HEK293 (cell line): ENCODE measurements at regions not wholly inside any gene's neighbourhood (a gene's known extent, or its start where the extent isn't known, plus 50 kb on each side); places are given as distances from the start of the nearest gene placed in this dataset.

ENCODE experiments used
- CTCF ChIA-PET: fragments of 350-600 bp; formaldehyde crosslinking; extraction: SDS; loops from one replicate; lab custom pipeline; 2021; ENCODE audit warnings: antibody characterized with exemption; lab: Yijun Ruan, JAX
- POLR2A ChIA-PET: fragments of 300-600 bp; formaldehyde crosslinking; extraction: SDS; loops from one replicate; lab custom pipeline; 2020; ENCODE audit warnings: antibody characterized with exemption, inconsistent platforms; lab: Yijun Ruan, JAX
- H3K27ac ChIP-seq: fragments of 200-500 bp; sonication (Bioruptor generic); 2 replicates; pipeline ENCODE4 v1.5.1; 2014; ENCODE audit warnings: low read depth, low read length, control low read depth, inconsistent platforms; ENCODE audit errors: extremely low read depth
- H3K36me3 ChIP-seq, 2 experiments: fragments of 200-500 bp in 1 of 2; sonication (Bioruptor generic) in 1 of 2; 1 replicate in 1 of 2; 2 replicates in 1 of 2; pipeline ENCODE4 v1.5.1; 2014 to 2017; ENCODE audit warnings: inconsistent platforms in 2 of 2, low read length in 2 of 2; ENCODE audit not compliant: control insufficient read depth in 2 of 2, insufficient read depth in 1 of 2
- H3K4me1 ChIP-seq: fragments of 200-500 bp; sonication (Bioruptor generic); 2 replicates; pipeline ENCODE4 v1.5.1; 2014; ENCODE audit warnings: mild to moderate bottlenecking, low read length, inconsistent platforms; ENCODE audit not compliant: control insufficient read depth, insufficient read depth
- H3K4me3 ChIP-seq: 2 replicates; pipeline ENCODE4 v1.5.1; 2011; ENCODE audit warnings: low read depth, mild to moderate bottlenecking, control low read depth, low read length, moderate library complexity
- H3K9me3 ChIP-seq: fragments of 200-500 bp; sonication (Bioruptor generic); 2 replicates; pipeline ENCODE4 v1.5.1; 2014; ENCODE audit warnings: low read depth, low read length, inconsistent platforms; ENCODE audit not compliant: control insufficient read depth, insufficient read depth
- MEIS1 ChIP-seq: sonication (generic); formaldehyde crosslinking; IDR thresholded peaks from 2 replicates; pipeline ENCODE4 v1.8.1; 2022; ENCODE audit warnings: missing genetic modification reagents, mild to moderate bottlenecking, borderline replicate concordance
- SCRT1 ChIP-seq: fragments of 450-650 bp; formaldehyde crosslinking; IDR thresholded peaks from 2 replicates; pipeline ENCODE4 v1.5.1; 2016; ENCODE audit warnings: missing biosample characterization, missing genetic modification characterization, borderline replicate concordance
- TRIM28 ChIP-seq: IDR thresholded peaks from 2 replicates; pipeline ENCODE4 v1.6.1; 2011; ENCODE audit warnings: low read length, control low read depth, borderline replicate concordance
- ZNF112 ChIP-seq: fragments of 450-650 bp; formaldehyde crosslinking; IDR thresholded peaks from 2 replicates; pipeline ENCODE4 v1.5.0; 2017; ENCODE audit warnings: missing biosample characterization, missing genetic modification characterization
- ZNF2 ChIP-seq: fragments of 450-650 bp; formaldehyde crosslinking; IDR thresholded peaks from 2 replicates; pipeline ENCODE4 v1.5.1; 2016; ENCODE audit warnings: missing biosample characterization, missing genetic modification characterization
- ZNF211 ChIP-seq: fragments of 450-650 bp; formaldehyde crosslinking; IDR thresholded peaks from 2 replicates; pipeline ENCODE4 v1.5.1; 2016; ENCODE audit warnings: low read depth, missing biosample characterization, missing genetic modification characterization
- ZNF24 ChIP-seq: fragments of 450-650 bp; formaldehyde crosslinking; IDR thresholded peaks from 2 replicates; pipeline ENCODE4 v1.5.1; 2016; ENCODE audit warnings: missing biosample characterization, missing genetic modification characterization
- ZNF302 ChIP-seq: fragments of 450-650 bp; formaldehyde crosslinking; IDR thresholded peaks from 2 replicates; pipeline ENCODE4 v1.5.1; 2016; ENCODE audit warnings: missing biosample characterization, missing genetic modification characterization, low read depth
- ZNF324 ChIP-seq: fragments of 450-650 bp; formaldehyde crosslinking; IDR thresholded peaks from 2 replicates; pipeline ENCODE4 v1.5.1; 2016; ENCODE audit warnings: missing biosample characterization, missing genetic modification characterization
- ZNF394 ChIP-seq: fragments of 450-650 bp; formaldehyde crosslinking; IDR thresholded peaks from 2 replicates; pipeline ENCODE4 v1.5.1; 2016; ENCODE audit warnings: missing biosample characterization, missing genetic modification characterization, mild to moderate bottlenecking, moderate library complexity, borderline replicate concordance
- ZNF426 ChIP-seq: fragments of 450-650 bp; formaldehyde crosslinking; IDR thresholded peaks from 2 replicates; pipeline ENCODE4 v1.5.1; 2017; ENCODE audit warnings: missing biosample characterization, missing genetic modification characterization, mild to moderate bottlenecking, inconsistent platforms, moderate library complexity
- ZNF501 ChIP-seq: fragments of 450-650 bp; formaldehyde crosslinking; IDR thresholded peaks from 2 replicates; pipeline ENCODE4 v1.5.1; 2016; ENCODE audit warnings: missing biosample characterization, missing genetic modification characterization
- ZNF510 ChIP-seq: fragments of 450-650 bp; formaldehyde crosslinking; IDR thresholded peaks from 2 replicates; pipeline ENCODE4 v1.5.1; 2018; ENCODE audit warnings: mild to moderate bottlenecking, missing genetic modification characterization, missing biosample characterization; ENCODE audit not compliant: insufficient replicate concordance
- ZNF529 ChIP-seq: fragments of 450-650 bp; formaldehyde crosslinking; IDR thresholded peaks from 2 replicates; pipeline ENCODE4 v1.5.1; 2017; ENCODE audit warnings: missing genetic modification characterization, missing biosample characterization; ENCODE audit not compliant: insufficient replicate concordance
- ZNF549 ChIP-seq: fragments of 450-650 bp; IDR thresholded peaks from 2 replicates; pipeline ENCODE4 v1.5.1; 2018; ENCODE audit warnings: missing biosample characterization, missing genetic modification characterization, mild to moderate bottlenecking, inconsistent platforms, moderate library complexity
- ZNF558 ChIP-seq: fragments of 450-650 bp; formaldehyde crosslinking; IDR thresholded peaks from 2 replicates; pipeline ENCODE4 v1.5.1; 2016; ENCODE audit warnings: missing biosample characterization, missing genetic modification characterization
- ZNF626 ChIP-seq: fragments of 450-650 bp; sonication (Bioruptor Pico); formaldehyde crosslinking; IDR thresholded peaks from 2 replicates; pipeline ENCODE4 v1.5.1; 2018; ENCODE audit warnings: missing biosample characterization, missing genetic modification characterization, inconsistent platforms
- ZNF629 ChIP-seq: fragments of 450-650 bp; formaldehyde crosslinking; IDR thresholded peaks from 2 replicates; pipeline ENCODE4 v1.5.1; 2017; ENCODE audit warnings: missing biosample characterization, missing genetic modification characterization
- ZNF76 ChIP-seq: fragments of 450-650 bp; formaldehyde crosslinking; IDR thresholded peaks from 2 replicates; pipeline ENCODE4; 2016; ENCODE audit warnings: low read depth, missing biosample characterization, missing genetic modification characterization, borderline replicate concordance
- ZNF791 ChIP-seq: fragments of 450-650 bp; formaldehyde crosslinking; IDR thresholded peaks from 2 replicates; pipeline ENCODE4 v1.5.1; 2016; ENCODE audit warnings: missing biosample characterization, missing genetic modification characterization
- ZSCAN23 ChIP-seq: fragments of 450-650 bp; formaldehyde crosslinking; IDR thresholded peaks from 2 replicates; pipeline ENCODE4 v1.5.1; 2016; ENCODE audit warnings: missing biosample characterization, missing genetic modification characterization
- TF ChIP-seq, protein P1 (sequence below): fragments of 450-650 bp; formaldehyde crosslinking; IDR thresholded peaks from 2 replicates; pipeline ENCODE4 v1.5.1; 2016; ENCODE audit warnings: missing biosample characterization, missing genetic modification characterization, low read depth
- TF ChIP-seq, protein P2 (sequence below): fragments of 450-650 bp; formaldehyde crosslinking; IDR thresholded peaks from 2 replicates; pipeline ENCODE4 v1.5.1; 2016; ENCODE audit warnings: missing biosample characterization, missing genetic modification characterization
- TF ChIP-seq, protein P3 (sequence below): fragments of 450-650 bp; formaldehyde crosslinking; conservative IDR thresholded peaks from 2 replicates; pipeline ENCODE4 v1.5.1; 2016; ENCODE audit warnings: low read depth, missing biosample characterization, missing genetic modification characterization
- TF ChIP-seq, protein P4 (sequence below): fragments of 450-650 bp; formaldehyde crosslinking; IDR thresholded peaks from 2 replicates; pipeline ENCODE4 v1.5.1; 2016; ENCODE audit warnings: missing biosample characterization, missing genetic modification characterization

DNA sequence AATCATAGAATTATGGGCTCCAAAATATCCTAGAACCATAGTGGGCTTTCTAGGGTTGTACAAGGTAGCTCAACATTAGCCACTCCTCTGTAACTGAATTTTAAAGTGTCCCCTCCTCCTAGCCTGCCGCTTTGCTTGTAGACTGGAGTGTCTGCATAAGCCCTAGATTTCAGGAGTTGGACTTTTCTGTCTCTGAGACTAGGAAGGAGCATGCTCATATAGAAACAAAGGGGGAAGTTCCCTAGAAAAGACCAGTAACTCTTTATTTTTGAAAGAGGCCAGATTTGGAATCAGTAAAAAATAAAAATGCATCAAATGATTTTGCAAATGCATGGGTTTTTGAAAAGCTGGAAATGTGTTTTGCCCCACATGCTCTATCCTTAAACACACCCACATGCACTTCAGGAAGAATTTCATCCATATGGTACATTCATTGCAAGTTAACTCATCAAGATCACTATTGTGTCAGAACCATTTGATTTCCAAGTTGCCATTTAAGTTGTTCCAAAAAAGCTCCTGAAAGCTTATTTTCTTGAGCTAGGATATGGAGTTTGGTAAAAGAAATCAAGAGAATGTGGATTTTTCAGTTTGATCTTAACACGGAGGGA is 121.0 kb upstream of the NR3C1 start:
- Histone ChIP-seq H3K9me3 (no peaks in the 10 kb centered on the region), H3K36me3 (no peaks in the 10 kb centered on the region), H3K4me3 (no peak overlapping the region), H3K27ac (no peak overlapping the region), H3K4me1 (no peaks in the 10 kb centered on the region)
- POLR2A ChIA-PET = no interaction called here
- CTCF ChIA-PET = no interaction called here
- TF ChIP-seq ZNF501 (no peak), ZNF558 (tag by site-specific recombination) (no peak), ZSCAN23 (tag by site-specific recombination) (no peak), ZNF76 (tag by site-specific recombination) (no peak), ZNF629 (tag by site-specific recombination) (no peak), ZNF24 (no peak), ZNF791 (no peak), ZNF529 (tag by site-specific recombination) (no peak), ZNF324 (tag by site-specific recombination) (no peak), MEIS1 (CRISPR knock-in tag) (no peak), ZNF112 (no peak), ZNF302 (tag by site-specific recombination) (no peak), TRIM28 (no peak), ZNF626 (tag by site-specific recombination) (no peak), ZNF211 (tag by site-specific recombination) (no peak)
- TF ChIP-seq, protein P1, sequence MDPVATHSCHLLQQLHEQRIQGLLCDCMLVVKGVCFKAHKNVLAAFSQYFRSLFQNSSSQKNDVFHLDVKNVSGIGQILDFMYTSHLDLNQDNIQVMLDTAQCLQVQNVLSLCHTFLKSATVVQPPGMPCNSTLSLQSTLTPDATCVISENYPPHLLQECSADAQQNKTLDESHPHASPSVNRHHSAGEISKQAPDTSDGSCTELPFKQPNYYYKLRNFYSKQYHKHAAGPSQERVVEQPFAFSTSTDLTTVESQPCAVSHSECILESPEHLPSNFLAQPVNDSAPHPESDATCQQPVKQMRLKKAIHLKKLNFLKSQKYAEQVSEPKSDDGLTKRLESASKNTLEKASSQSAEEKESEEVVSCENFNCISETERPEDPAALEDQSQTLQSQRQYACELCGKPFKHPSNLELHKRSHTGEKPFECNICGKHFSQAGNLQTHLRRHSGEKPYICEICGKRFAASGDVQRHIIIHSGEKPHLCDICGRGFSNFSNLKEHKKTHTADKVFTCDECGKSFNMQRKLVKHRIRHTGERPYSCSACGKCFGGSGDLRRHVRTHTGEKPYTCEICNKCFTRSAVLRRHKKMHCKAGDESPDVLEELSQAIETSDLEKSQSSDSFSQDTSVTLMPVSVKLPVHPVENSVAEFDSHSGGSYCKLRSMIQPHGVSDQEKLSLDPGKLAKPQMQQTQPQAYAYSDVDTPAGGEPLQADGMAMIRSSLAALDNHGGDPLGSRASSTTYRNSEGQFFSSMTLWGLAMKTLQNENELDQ (tag by site-specific recombination) = no peak
- TF ChIP-seq, protein P2, sequence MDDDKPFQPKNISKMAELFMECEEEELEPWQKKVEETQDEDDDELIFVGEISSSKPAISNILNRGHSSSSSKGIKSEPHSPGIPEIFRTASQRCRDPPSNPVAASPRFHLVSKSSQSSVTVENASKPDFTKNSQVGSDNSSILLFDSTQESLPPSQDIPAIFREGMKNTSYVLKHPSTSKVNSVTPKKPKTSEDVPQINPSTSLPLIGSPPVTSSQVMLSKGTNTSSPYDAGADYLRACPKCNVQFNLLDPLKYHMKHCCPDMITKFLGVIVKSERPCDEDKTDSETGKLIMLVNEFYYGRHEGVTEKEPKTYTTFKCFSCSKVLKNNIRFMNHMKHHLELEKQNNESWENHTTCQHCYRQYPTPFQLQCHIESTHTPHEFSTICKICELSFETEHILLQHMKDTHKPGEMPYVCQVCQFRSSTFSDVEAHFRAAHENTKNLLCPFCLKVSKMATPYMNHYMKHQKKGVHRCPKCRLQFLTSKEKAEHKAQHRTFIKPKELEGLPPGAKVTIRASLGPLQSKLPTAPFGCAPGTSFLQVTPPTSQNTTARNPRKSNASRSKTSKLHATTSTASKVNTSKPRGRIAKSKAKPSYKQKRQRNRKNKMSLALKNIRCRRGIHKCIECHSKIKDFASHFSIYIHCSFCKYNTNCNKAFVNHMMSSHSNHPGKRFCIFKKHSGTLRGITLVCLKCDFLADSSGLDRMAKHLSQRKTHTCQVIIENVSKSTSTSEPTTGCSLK (tag by site-specific recombination) = no peak

DNA sequence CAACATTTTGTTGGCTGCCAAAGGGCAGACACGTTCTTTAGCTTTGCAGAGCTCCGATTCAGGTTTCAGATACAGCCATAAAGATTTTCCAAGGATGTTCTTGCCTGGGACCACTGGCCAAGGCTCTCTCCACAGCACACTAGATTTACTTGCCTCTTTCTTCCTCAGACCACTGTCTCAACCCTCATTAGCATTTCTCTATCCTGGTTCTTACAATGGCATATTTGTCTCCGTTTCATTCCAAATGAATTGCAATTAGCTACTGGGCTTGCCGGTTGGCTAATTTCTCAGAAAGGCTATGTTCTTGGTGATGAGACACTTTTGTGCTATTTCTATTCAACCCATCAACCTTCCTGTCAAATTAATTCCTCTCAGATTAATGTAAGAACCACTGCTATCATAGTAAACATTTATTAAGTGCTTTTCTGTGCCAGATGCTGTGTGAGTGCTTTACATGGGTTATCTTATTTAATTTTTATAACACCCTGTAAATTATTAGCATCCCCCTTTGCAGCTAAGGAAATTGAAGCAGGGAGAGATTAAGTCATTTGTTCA is 118.4 kb upstream of the NR3C1 start:
- CTCF ChIA-PET = no interaction called here
- POLR2A ChIA-PET = no interaction called here
- TF ChIP-seq ZNF510 (tag by site-specific recombination) = no peak
- TF ChIP-seq ZNF2 (tag by site-specific recombination) = no peak
- TF ChIP-seq ZNF394 (tag by site-specific recombination) = no peak
- TF ChIP-seq, protein P3, sequence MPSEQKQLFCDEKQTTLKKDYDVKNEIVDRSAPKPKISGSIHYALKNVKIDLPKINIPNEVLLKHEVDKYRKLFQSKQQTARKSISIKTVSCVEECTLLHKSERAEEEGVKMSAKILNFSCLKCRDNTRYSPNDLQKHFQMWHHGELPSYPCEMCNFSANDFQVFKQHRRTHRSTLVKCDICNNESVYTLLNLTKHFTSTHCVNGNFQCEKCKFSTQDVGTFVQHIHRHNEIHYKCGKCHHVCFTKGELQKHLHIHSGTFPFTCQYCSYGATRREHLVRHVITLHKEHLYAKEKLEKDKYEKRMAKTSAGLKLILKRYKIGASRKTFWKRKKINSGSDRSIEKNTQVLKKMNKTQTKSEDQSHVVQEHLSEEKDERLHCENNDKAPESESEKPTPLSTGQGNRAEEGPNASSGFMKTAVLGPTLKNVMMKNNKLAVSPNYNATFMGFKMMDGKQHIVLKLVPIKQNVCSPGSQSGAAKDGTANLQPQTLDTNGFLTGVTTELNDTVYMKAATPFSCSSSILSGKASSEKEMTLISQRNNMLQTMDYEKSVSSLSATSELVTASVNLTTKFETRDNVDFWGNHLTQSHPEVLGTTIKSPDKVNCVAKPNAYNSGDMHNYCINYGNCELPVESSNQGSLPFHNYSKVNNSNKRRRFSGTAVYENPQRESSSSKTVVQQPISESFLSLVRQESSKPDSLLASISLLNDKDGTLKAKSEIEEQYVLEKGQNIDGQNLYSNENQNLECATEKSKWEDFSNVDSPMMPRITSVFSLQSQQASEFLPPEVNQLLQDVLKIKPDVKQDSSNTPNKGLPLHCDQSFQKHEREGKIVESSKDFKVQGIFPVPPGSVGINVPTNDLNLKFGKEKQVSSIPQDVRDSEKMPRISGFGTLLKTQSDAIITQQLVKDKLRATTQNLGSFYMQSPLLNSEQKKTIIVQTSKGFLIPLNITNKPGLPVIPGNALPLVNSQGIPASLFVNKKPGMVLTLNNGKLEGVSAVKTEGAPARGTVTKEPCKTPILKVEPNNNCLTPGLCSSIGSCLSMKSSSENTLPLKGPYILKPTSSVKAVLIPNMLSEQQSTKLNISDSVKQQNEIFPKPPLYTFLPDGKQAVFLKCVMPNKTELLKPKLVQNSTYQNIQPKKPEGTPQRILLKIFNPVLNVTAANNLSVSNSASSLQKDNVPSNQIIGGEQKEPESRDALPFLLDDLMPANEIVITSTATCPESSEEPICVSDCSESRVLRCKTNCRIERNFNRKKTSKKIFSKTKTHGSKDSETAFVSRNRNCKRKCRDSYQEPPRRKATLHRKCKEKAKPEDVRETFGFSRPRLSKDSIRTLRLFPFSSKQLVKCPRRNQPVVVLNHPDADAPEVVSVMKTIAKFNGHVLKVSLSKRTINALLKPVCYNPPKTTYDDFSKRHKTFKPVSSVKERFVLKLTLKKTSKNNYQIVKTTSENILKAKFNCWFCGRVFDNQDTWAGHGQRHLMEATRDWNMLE (tag by site-specific recombination) = no peak
- no peak for TF ChIP-seq ZNF426 (tag by site-specific recombination)
- TF ChIP-seq ZNF549 = no peak
- TF ChIP-seq, protein P4, sequence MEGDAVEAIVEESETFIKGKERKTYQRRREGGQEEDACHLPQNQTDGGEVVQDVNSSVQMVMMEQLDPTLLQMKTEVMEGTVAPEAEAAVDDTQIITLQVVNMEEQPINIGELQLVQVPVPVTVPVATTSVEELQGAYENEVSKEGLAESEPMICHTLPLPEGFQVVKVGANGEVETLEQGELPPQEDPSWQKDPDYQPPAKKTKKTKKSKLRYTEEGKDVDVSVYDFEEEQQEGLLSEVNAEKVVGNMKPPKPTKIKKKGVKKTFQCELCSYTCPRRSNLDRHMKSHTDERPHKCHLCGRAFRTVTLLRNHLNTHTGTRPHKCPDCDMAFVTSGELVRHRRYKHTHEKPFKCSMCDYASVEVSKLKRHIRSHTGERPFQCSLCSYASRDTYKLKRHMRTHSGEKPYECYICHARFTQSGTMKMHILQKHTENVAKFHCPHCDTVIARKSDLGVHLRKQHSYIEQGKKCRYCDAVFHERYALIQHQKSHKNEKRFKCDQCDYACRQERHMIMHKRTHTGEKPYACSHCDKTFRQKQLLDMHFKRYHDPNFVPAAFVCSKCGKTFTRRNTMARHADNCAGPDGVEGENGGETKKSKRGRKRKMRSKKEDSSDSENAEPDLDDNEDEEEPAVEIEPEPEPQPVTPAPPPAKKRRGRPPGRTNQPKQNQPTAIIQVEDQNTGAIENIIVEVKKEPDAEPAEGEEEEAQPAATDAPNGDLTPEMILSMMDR (tag by site-specific recombination) = no peak
- TF ChIP-seq SCRT1 = no peak
- TF ChIP-seq ZNF558 (tag by site-specific recombination) = no peak

More for the DNA sequence above, 118.4 kb upstream of the NR3C1 start:
- H3K9me3 ChIP-seq = no peaks in the 10 kb centered on the region
- no peaks in the 10 kb centered on the region for H3K36me3 ChIP-seq
- H3K4me3 ChIP-seq = no peak overlapping the region
- no peaks in the 10 kb centered on the region for H3K4me1 ChIP-seq
- no peak overlapping the region for H3K27ac ChIP-seq
